Ovary (tissue), 7 donors: ENCODE measurements at regions not wholly inside any gene's neighbourhood (a gene's known extent, or its start where the extent isn't known, plus 50 kb on each side); places are given as distances from the start of the nearest gene placed in this dataset.

Experiments used
- DNase-seq, 5 donors: peaks; one replicate each; pipeline ENCODE4 v3.0.0-alpha.2; 2019 to 2020
- H3K27ac ChIP-seq, 2 donors: fragments of 200-600 bp; one replicate each; pipeline versions ENCODE4 v1.5.1 to v1.8.0; 2019 to 2022
- H3K27me3 ChIP-seq: fragments of 200-600 bp; one replicate; pipeline ENCODE4 v1.8.0; 2022
- H3K36me3 ChIP-seq: fragments of 200-600 bp; sonication (generic); one replicate; pipeline ENCODE4 v1.5.1; 2019
- H3K4me1 ChIP-seq: one replicate; pipeline ENCODE4 v1.8.1; 2013; ENCODE audit warnings: mild to moderate bottlenecking, moderate library complexity; ENCODE audit not compliant: insufficient read depth
- H3K4me3 ChIP-seq: fragments of 200-600 bp; sonication (generic); one replicate; pipeline ENCODE4 v1.5.1; 2017
- H3K9me3 ChIP-seq, 2 donors: fragments of 200-600 bp in 1 of 2; sonication (generic) in 1 of 2; one replicate each; pipeline versions ENCODE4 v1.5.1 to v1.8.1; 2013 to 2019; ENCODE audit warnings: mild to moderate bottlenecking in 1 of 2, moderate library complexity in 1 of 2
- CTCF ChIP-seq, 3 donors: fragments of 450-650 bp in 2 of 3; fragments of 200-600 bp in 1 of 3; IDR thresholded peaks; one replicate each; pipeline versions ENCODE4 v1.5.1 to v1.8.0; 2016 to 2022; ENCODE audit warnings: antibody characterized with exemption in 3 of 3, mild to moderate bottlenecking in 1 of 3
- EP300 ChIP-seq: sonication (generic); formaldehyde crosslinking; IDR thresholded peaks from one replicate; pipeline ENCODE4 v1.6.1; 2017; ENCODE audit warnings: antibody characterized with exemption
- POLR2A ChIP-seq: fragments of 450-650 bp; IDR thresholded peaks from one replicate; pipeline ENCODE4 v1.6.1; 2017; ENCODE audit warnings: antibody characterized with exemption, mild to moderate bottlenecking, moderate library complexity
- WGBS, 3 donors: extraction: QIAGEN DNeasy Blood & Tissue Kit in 1 of 3; methylation state at CpG; one replicate each; pipeline versions ENCODE4 v1.1.5 to v1.1.7; 2013 to 2017; 5-methylcytosine and 5-hydroxymethylcytosine counted together
- intact Hi-C, 4 donors: fragments of 100-400 bp; cut with DNase I; formaldehyde crosslinking; loops; one replicate each; pipeline versions ENCODE4 v1.11.0 to v1.15.1; 2022 to 2023
- donor health status: DM: no; HTN: no; CAD: no; lungs with moderate emphysema.
- donor health status: DM: no; HTN: no; CAD: no.
- donor health status: Bipolar disorder and iron deficiency.
- donor health status: DM: no; HTN: no; CAD: no.
- donor health status: DM: yes; HTN: yes; CAD: no.

- intact Hi-C loops = no loop called here
- WGBS, 3 donors = 28 to 38% (median 38%) methylated on average over 2 of the region's 2 CpGs
- H3K9me3 ChIP-seq = no peaks in the 10 kb centered on the region
- TF ChIP-seq EP300 (no peak), CTCF (IDR thresholded peaks at IDR 0.05) (no peak), POLR2A (no peak)
- no peaks in the 10 kb centered on the region for H3K36me3 ChIP-seq
- DNase-seq = no peak
- H3K4me1 ChIP-seq = no peaks in the 10 kb centered on the region
- H3K4me3 ChIP-seq = no peak overlapping the region
- H3K27ac ChIP-seq = no peak overlapping the region
- no peaks in the 10 kb centered on the region for H3K27me3 ChIP-seq
Measured at GRCh38 chr16:86209202-86209601, 301.1 kb upstream of the FOXF1 start.

GRCh38 chr16:86210403-86211193 is 299.7 kb upstream of the FOXF1 start:
- no peak for DNase-seq
- Histone ChIP-seq H3K9me3 (no peaks in the 10 kb centered on the region), H3K4me1 (no peaks in the 10 kb centered on the region), H3K27me3 (no peaks in the 10 kb centered on the region), H3K27ac (no peak overlapping the region), H3K4me3 (no peak overlapping the region), H3K36me3 (no peaks in the 10 kb centered on the region)
- intact Hi-C loops = no loop called here
- WGBS, 3 donors = 78 to 85% (median 84%) methylated on average over 19 of the region's 19 CpGs
- no peak for TF ChIP-seq EP300
- no peak for TF ChIP-seq CTCF (IDR thresholded peaks at IDR 0.05)
- no peak for TF ChIP-seq POLR2A

- intact Hi-C loops = no loop called here
Measured at GRCh38 chr16:86211265-86211664, 299.1 kb upstream of the FOXF1 start.

GRCh38 chr16:86211800-86212199 is 298.5 kb upstream of the FOXF1 start:
- no peaks in the 10 kb centered on the region for H3K4me1 ChIP-seq
- intact Hi-C loops = no loop called here
- no peaks in the 10 kb centered on the region for H3K9me3 ChIP-seq
- no peaks in the 10 kb centered on the region for H3K36me3 ChIP-seq
- H3K27ac ChIP-seq = no peak overlapping the region
- TF ChIP-seq EP300 (no peak), CTCF (IDR thresholded peaks at IDR 0.05) (no peak), POLR2A (no peak)
- H3K27me3 ChIP-seq = no peaks in the 10 kb centered on the region
- 66 to 71% (median 68%) methylated on average over 6 of the region's 6 CpGs for WGBS, 3 donors
- DNase-seq = peak in 1 of 5 donors; percentile 0
- no peak overlapping the region for H3K4me3 ChIP-seq

More at GRCh38 chr16:86211265-86211664, 299.1 kb upstream of the FOXF1 start:
- no peak for DNase-seq
- TF ChIP-seq CTCF (IDR thresholded peaks at IDR 0.05) = no peak
- no peak for TF ChIP-seq EP300
- TF ChIP-seq POLR2A = no peak
- no peak overlapping the region for H3K27ac ChIP-seq
- no peaks in the 10 kb centered on the region for H3K27me3 ChIP-seq
- no peaks in the 10 kb centered on the region for H3K4me1 ChIP-seq
- no peak overlapping the region for H3K4me3 ChIP-seq
- H3K9me3 ChIP-seq = no peaks in the 10 kb centered on the region
- no peaks in the 10 kb centered on the region for H3K36me3 ChIP-seq
- 75 to 82% (median 77%) methylated on average over 5 of the region's 5 CpGs for WGBS, 3 donors
